Effector memory CD4-positive, alpha-beta T cell (primary cell): ENCODE measurements at regions not wholly inside any gene's neighbourhood (a gene's known extent, or its start where the extent isn't known, plus 50 kb on each side); places are given as distances from the start of the nearest gene placed in this dataset.

Experiments used
- DNase-seq, 3 donors: peaks; one replicate each; pipeline ENCODE4 v3.0.0-alpha.2; 2020
- H3K27ac ChIP-seq: 2 replicates; pipeline ENCODE4 v1.7.0; 2013; ENCODE audit warnings: mild to moderate bottlenecking, low read length, moderate library complexity; ENCODE audit not compliant: insufficient read depth, poor library complexity, severe bottlenecking
- H3K27me3 ChIP-seq: replicated peaks from 2 replicates; pipeline ENCODE4 v1.7.0; 2013; ENCODE audit warnings: mild to moderate bottlenecking, low read length; ENCODE audit not compliant: insufficient read depth, control insufficient read depth, poor library complexity, severe bottlenecking
- H3K36me3 ChIP-seq: 2 replicates; pipeline ENCODE4 v1.7.0; 2013; ENCODE audit warnings: mild to moderate bottlenecking, low read length, moderate library complexity; ENCODE audit not compliant: control insufficient read depth, insufficient read depth
- H3K4me1 ChIP-seq: 2 replicates; pipeline ENCODE4 v1.7.0; 2013; ENCODE audit warnings: low read length, mild to moderate bottlenecking; ENCODE audit not compliant: control insufficient read depth, insufficient read depth, poor library complexity, severe bottlenecking
- H3K4me3 ChIP-seq: 2 replicates; pipeline ENCODE4 v1.7.0; 2013; ENCODE audit warnings: low read length, low read depth, mild to moderate bottlenecking; ENCODE audit not compliant: insufficient read depth, poor library complexity, severe bottlenecking
- H3K9me3 ChIP-seq: 2 replicates; pipeline ENCODE4 v1.7.0; 2013; ENCODE audit warnings: mild to moderate bottlenecking, low read length, moderate library complexity; ENCODE audit not compliant: control insufficient read depth

- H3K36me3 ChIP-seq: no peaks in the 10 kb centered on the region
- H3K4me1 ChIP-seq: no peaks in the 10 kb centered on the region
- no peaks in the 10 kb centered on the region for H3K27me3 ChIP-seq
- H3K27ac ChIP-seq: no peak overlapping the region
- no peak for DNase-seq
- no peaks in the 10 kb centered on the region for H3K9me3 ChIP-seq
- H3K4me3 ChIP-seq: no peak overlapping the region
Observed at GRCh38 chr5:124420952-124421351, 325.5 kb downstream of the ZNF608 start.

- Histone ChIP-seq H3K27me3 (no peaks in the 10 kb centered on the region), H3K36me3 (no peaks in the 10 kb centered on the region), H3K27ac (no peak overlapping the region), H3K4me1 (no peaks in the 10 kb centered on the region), H3K4me3 (no peak overlapping the region), H3K9me3 (no peaks in the 10 kb centered on the region)
- DNase-seq: no peak
Observed at GRCh38 chr5:124419531-124419930, 326.9 kb downstream of the ZNF608 start.

- Histone ChIP-seq H3K36me3 (no peaks in the 10 kb centered on the region), H3K4me3 (no peak overlapping the region), H3K27ac (no peak overlapping the region), H3K9me3 (no peaks in the 10 kb centered on the region), H3K27me3 (no peaks in the 10 kb centered on the region), H3K4me1 (no peaks in the 10 kb centered on the region)
- DNase-seq: no peak
Observed at GRCh38 chr5:124418390-124418789, 328.0 kb downstream of the ZNF608 start.

- Histone ChIP-seq H3K36me3 (no peaks in the 10 kb centered on the region), H3K27ac (no peak overlapping the region), H3K27me3 (no peaks in the 10 kb centered on the region), H3K4me1 (no peaks in the 10 kb centered on the region), H3K9me3 (no peaks in the 10 kb centered on the region), H3K4me3 (no peak overlapping the region)
- DNase-seq: no peak
Observed at GRCh38 chr5:124417196-124417595, 329.2 kb downstream of the ZNF608 start.

- Histone ChIP-seq H3K4me1 (no peaks in the 10 kb centered on the region), H3K9me3 (no peaks in the 10 kb centered on the region), H3K4me3 (no peak overlapping the region), H3K27me3 (no peaks in the 10 kb centered on the region), H3K36me3 (no peaks in the 10 kb centered on the region), H3K27ac (no peak overlapping the region)
- no peak for DNase-seq
Observed at GRCh38 chr5:124416627-124417026, 329.8 kb downstream of the ZNF608 start.

- Histone ChIP-seq H3K9me3 (no peaks in the 10 kb centered on the region), H3K36me3 (no peaks in the 10 kb centered on the region)
Observed at GRCh38 chr5:124414973-124415372, 331.5 kb downstream of the ZNF608 start.

GRCh38 chr5:124410539-124411488, 335.6 kb downstream of the ZNF608 start:
- H3K4me3 ChIP-seq: no peak overlapping the region
- no peaks in the 10 kb centered on the region for H3K9me3 ChIP-seq
- no peaks in the 10 kb centered on the region for H3K4me1 ChIP-seq
- no peak overlapping the region for H3K27ac ChIP-seq
- H3K27me3 ChIP-seq: no peaks in the 10 kb centered on the region
- H3K36me3 ChIP-seq: no peaks in the 10 kb centered on the region
- no peak for DNase-seq

More at GRCh38 chr5:124414973-124415372, 331.5 kb downstream of the ZNF608 start:
- Histone ChIP-seq H3K4me3 (no peak overlapping the region), H3K4me1 (no peaks in the 10 kb centered on the region), H3K27me3 (no peaks in the 10 kb centered on the region), H3K27ac (no peak overlapping the region)
- no peak for DNase-seq

- H3K4me1 ChIP-seq: no peaks in the 10 kb centered on the region
- no peak for DNase-seq
- no peak overlapping the region for H3K27ac ChIP-seq
- no peaks in the 10 kb centered on the region for H3K9me3 ChIP-seq
- no peak overlapping the region for H3K4me3 ChIP-seq
- H3K36me3 ChIP-seq: no peaks in the 10 kb centered on the region
- no peaks in the 10 kb centered on the region for H3K27me3 ChIP-seq
Observed at GRCh38 chr5:124408738-124409453, 337.5 kb downstream of the ZNF608 start.

GRCh38 chr5:124404796-124405195, 341.6 kb downstream of the ZNF608 start:
- DNase-seq: no peak
- Histone ChIP-seq H3K36me3 (no peaks in the 10 kb centered on the region), H3K9me3 (no peaks in the 10 kb centered on the region), H3K27ac (no peak overlapping the region), H3K27me3 (no peaks in the 10 kb centered on the region), H3K4me1 (no peaks in the 10 kb centered on the region), H3K4me3 (no peak overlapping the region)

GRCh38 chr5:124403281-124403680, 343.2 kb downstream of the ZNF608 start:
- DNase-seq: no peak
- H3K9me3 ChIP-seq: no peaks in the 10 kb centered on the region
- no peak overlapping the region for H3K27ac ChIP-seq
- no peaks in the 10 kb centered on the region for H3K36me3 ChIP-seq
- H3K27me3 ChIP-seq: no peaks in the 10 kb centered on the region
- no peaks in the 10 kb centered on the region for H3K4me1 ChIP-seq
- no peak overlapping the region for H3K4me3 ChIP-seq
